GM12875 (cell line): ENCODE measurements at regions not wholly inside any gene's neighbourhood (a gene's known extent, or its start where the extent isn't known, plus 50 kb on each side); places are given as distances from the start of the nearest gene placed in this dataset.

Source experiments
- H3K4me3 ChIP-seq: one replicate; pipeline ENCODE4 v1.5.1; 2011; ENCODE audit warnings: low read depth, low read length, control low read depth
- TF ChIP-seq, protein P1 (sequence below): IDR thresholded peaks from 2 replicates; pipeline ENCODE4 v1.5.1; 2011; ENCODE audit warnings: low read depth, mild to moderate bottlenecking, control low read depth, inconsistent platforms, low read length, moderate library complexity, borderline replicate concordance; ENCODE audit not compliant: insufficient read depth

DNA sequence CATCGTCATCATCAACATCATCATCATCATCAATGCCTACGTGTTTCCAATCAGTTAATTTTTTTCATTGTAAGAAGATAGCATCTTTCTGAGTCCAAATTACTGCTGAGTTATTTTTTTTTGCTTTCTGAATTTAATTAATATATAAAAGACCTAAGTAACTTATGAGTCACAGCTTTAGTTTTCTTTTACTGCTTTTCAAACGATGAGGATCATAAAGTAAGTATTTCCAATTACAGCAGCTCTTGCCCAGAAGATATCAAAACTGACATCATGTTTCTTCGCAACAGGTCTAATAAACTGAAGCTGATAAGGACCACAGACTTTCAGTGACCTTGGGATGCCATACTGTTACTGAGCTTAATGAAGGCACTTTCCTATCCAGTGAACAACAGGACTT is 442.2 kb downstream of the DSEL start:
- no peak overlapping the region for H3K4me3 ChIP-seq
- TF ChIP-seq, protein P1, sequence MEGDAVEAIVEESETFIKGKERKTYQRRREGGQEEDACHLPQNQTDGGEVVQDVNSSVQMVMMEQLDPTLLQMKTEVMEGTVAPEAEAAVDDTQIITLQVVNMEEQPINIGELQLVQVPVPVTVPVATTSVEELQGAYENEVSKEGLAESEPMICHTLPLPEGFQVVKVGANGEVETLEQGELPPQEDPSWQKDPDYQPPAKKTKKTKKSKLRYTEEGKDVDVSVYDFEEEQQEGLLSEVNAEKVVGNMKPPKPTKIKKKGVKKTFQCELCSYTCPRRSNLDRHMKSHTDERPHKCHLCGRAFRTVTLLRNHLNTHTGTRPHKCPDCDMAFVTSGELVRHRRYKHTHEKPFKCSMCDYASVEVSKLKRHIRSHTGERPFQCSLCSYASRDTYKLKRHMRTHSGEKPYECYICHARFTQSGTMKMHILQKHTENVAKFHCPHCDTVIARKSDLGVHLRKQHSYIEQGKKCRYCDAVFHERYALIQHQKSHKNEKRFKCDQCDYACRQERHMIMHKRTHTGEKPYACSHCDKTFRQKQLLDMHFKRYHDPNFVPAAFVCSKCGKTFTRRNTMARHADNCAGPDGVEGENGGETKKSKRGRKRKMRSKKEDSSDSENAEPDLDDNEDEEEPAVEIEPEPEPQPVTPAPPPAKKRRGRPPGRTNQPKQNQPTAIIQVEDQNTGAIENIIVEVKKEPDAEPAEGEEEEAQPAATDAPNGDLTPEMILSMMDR, result no peak

DNA sequence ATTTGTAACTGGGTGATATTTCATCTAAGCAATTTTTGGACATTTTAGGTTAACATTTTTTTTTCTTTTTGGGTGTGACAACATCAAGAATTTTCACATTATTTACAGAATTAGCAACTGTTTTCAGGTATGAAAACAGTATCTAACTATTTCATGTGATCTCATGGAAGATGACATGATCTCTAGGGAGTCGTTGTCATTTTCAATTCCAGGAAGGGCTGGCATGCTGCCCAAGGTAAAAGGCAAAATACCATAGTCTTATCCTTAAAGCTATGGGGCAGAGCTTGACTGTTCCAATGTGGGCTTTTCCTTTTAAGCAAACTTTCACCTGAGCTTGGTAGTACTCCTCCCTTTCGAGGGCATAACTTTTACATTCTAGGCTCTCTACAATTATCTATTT is 443.7 kb downstream of the DSEL start:
- TF ChIP-seq, protein P1, result no peak
- H3K4me3 ChIP-seq, result no peak overlapping the region

DNA sequence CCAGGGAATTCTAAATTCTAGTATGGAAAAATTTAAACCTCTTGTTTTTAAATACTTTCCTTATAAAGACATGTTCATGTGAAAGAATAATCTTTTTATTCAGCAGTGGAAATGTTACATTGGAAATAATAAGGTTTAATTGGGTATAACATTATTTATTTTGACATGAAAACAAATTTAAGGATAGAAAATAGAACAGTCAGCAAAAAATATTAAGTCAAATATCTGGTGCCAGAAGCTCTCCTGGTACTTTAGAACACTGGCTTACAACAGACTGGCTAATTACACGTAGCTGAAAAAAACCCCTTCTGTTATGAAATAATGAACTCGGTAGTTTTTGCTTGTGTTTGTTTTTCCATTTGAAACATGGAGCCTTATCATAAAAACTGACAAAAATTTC is 447.9 kb downstream of the DSEL start:
- H3K4me3 ChIP-seq, result no peak overlapping the region
- TF ChIP-seq, protein P1, result no peak

DNA sequence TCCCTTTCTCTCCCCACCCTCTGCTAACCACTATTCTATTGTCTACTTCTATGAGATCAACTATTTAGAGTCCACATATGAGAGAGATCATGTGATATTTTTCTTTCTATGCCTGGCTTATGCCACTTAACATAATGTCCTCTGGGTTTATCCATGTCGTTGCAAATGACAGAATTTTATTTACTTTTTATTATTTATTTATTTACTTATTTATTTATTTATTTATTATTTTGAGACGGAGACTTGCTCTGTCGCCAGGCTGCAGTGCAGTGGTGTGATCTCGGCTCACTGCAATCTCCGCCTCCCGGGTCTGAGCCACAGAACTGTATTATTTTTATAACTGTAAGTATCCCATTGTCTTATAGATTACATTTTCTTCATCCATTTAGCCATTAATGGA is 443.4 kb upstream of the CDH19 start:
- TF ChIP-seq, protein P1, result no peak
- no peak overlapping the region for H3K4me3 ChIP-seq

DNA sequence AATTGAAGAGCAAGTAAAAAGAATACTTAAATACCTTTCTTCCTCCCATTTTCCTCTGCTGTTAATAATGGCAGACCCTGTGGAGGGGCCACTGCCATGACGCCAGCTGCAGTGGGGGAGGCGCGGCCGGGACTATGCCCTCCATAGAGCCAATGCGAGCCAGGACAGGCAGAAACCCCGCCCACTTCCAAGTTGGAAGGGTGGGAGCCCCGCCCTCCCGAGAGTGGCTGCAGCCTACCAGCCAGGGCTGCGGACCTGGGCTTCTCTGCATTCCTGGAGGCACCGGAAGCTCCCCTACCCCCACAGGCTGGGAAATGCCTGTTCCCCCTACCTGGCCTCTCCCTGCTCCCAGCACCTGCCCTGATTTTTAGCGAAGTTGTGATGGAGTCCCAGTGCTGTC is 439.4 kb upstream of the CDH19 start:
- TF ChIP-seq, protein P1, result no peak
- no peak overlapping the region for H3K4me3 ChIP-seq

DNA sequence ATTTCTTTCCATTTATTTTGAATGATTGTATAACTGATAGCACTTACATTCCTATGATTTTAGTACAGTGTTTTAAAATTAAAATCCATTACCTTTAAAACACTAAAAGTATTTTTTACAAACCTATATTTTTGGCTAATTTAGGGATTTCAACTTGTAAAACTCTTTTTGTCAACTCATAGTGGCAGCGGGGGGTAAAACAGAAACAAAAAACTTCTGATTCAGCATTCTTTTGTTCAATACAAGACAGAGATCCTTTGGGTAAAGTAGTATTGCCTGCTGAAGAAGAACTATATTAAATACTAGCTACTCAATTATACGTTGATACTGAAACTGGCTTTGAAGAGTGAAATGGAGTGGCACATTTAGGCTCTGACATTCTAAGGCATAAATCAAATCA is 437.4 kb upstream of the CDH19 start:
- H3K4me3 ChIP-seq, result no peak overlapping the region
- TF ChIP-seq, protein P1, result no peak

DNA sequence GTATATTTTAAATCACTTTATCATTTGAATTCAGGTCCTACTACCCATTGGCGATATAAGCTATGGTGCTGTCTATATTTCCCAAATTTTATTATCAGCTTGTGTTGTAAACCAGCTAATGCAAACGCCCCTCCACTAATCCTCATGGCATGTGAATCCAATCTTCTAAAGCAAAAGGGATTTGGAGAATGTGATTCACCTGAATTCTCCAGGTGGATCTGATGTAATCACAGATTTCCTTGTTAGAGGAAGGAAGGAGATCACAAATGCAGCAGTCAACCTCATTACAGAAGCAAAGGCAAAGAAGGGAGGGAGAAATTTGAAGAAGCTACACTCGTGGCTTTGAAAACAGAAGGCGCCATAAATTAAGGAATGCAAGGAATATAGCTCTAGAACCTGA is 431.1 kb upstream of the CDH19 start:
- TF ChIP-seq, protein P1, result no peak
- H3K4me3 ChIP-seq, result no peak overlapping the region
